IPS DF 6.9 (cell line): ENCODE measurements at regions not wholly inside any gene's neighbourhood (a gene's known extent, or its start where the extent isn't known, plus 50 kb on each side); places are given as distances from the start of the nearest gene placed in this dataset.

Experiments used
- DNase-seq: peaks from one replicate; pipeline ENCODE4 v3.0.0-alpha.2; 2013; ENCODE audit warnings: low read depth, low spot score
- H3K27ac ChIP-seq: one replicate; pipeline ENCODE4 v1.5.1; 2013; ENCODE audit warnings: low read length, control low read depth
- H3K27me3 ChIP-seq: 2 replicates; pipeline ENCODE4 v1.6.1; 2013; ENCODE audit warnings: mild to moderate bottlenecking, low read length; ENCODE audit not compliant: control insufficient read depth, insufficient read depth
- H3K36me3 ChIP-seq: 2 replicates; pipeline ENCODE4 v1.6.1; 2013; ENCODE audit warnings: low read length; ENCODE audit not compliant: control insufficient read depth, insufficient read depth
- H3K4me1 ChIP-seq: 2 replicates; pipeline ENCODE4 v1.6.1; 2013; ENCODE audit warnings: low read length; ENCODE audit not compliant: control insufficient read depth, insufficient read depth
- H3K4me3 ChIP-seq: 2 replicates; pipeline ENCODE4 v1.5.1; 2013; ENCODE audit warnings: mild to moderate bottlenecking, low read length
- H3K9me3 ChIP-seq: 2 replicates; pipeline ENCODE4 v1.6.1; 2013; ENCODE audit warnings: low read length, inconsistent platforms; ENCODE audit not compliant: control insufficient read depth, insufficient read depth
- WGBS: extraction: QIAGEN DNeasy Blood & Tissue Kit; methylation state at CpG from one replicate; pipeline ENCODE4 v1.1.7; 2013; ENCODE audit warnings: mixed read lengths, missing lambda C conversion rate; ENCODE audit not compliant: insufficient read length, insufficient coverage; 5-methylcytosine and 5-hydroxymethylcytosine counted together

- no peaks in the 10 kb centered on the region for H3K4me1 ChIP-seq
- WGBS = no CpG with 5 or more reads among the region's 9 CpGs
- H3K27me3 ChIP-seq = no peaks in the 10 kb centered on the region
- DNase-seq = no peak
- no peak overlapping the region for H3K27ac ChIP-seq
- no peaks in the 10 kb centered on the region for H3K36me3 ChIP-seq
- no peaks in the 10 kb centered on the region for H3K9me3 ChIP-seq
- H3K4me3 ChIP-seq = no peak overlapping the region
Observed at GRCh38 chr2:173828189-173829142, 136.7 kb downstream of the SP3 start.

GRCh38 chr2:173829727-173830126 lies 135.4 kb downstream of the SP3 start:
- Histone ChIP-seq H3K4me3 (no peak overlapping the region), H3K4me1 (no peaks in the 10 kb centered on the region), H3K9me3 (no peaks in the 10 kb centered on the region), H3K27me3 (no peaks in the 10 kb centered on the region), H3K36me3 (no peaks in the 10 kb centered on the region), H3K27ac (no peak overlapping the region)
- WGBS = no CpG with 5 or more reads among the region's 4 CpGs
- DNase-seq = no peak

- Histone ChIP-seq H3K27ac (no peak overlapping the region), H3K36me3 (no peaks in the 10 kb centered on the region), H3K27me3 (no peaks in the 10 kb centered on the region), H3K4me3 (no peak overlapping the region), H3K4me1 (no peaks in the 10 kb centered on the region), H3K9me3 (no peaks in the 10 kb centered on the region)
- no CpG with 5 or more reads among the region's 4 CpGs for WGBS
- DNase-seq = no peak
Observed at GRCh38 chr2:173830170-173830569, 135.0 kb downstream of the SP3 start.

- Histone ChIP-seq H3K4me1 (no peaks in the 10 kb centered on the region), H3K9me3 (no peaks in the 10 kb centered on the region), H3K36me3 (no peaks in the 10 kb centered on the region), H3K27me3 (no peaks in the 10 kb centered on the region), H3K4me3 (no peak overlapping the region), H3K27ac (no peak overlapping the region)
- DNase-seq = no peak
- WGBS = no CpG with 5 or more reads among the region's 11 CpGs
Observed at GRCh38 chr2:173831312-173832229, 133.6 kb downstream of the SP3 start.

- WGBS = no CpG with 5 or more reads among the region's 2 CpGs
- no peaks in the 10 kb centered on the region for H3K4me1 ChIP-seq
- no peaks in the 10 kb centered on the region for H3K9me3 ChIP-seq
- no peak overlapping the region for H3K4me3 ChIP-seq
- no peaks in the 10 kb centered on the region for H3K27me3 ChIP-seq
- DNase-seq = no peak
- H3K27ac ChIP-seq = no peak overlapping the region
- H3K36me3 ChIP-seq = no peaks in the 10 kb centered on the region
Observed at GRCh38 chr2:173834141-173834540, 131.0 kb downstream of the SP3 start.

- H3K27me3 ChIP-seq = no peaks in the 10 kb centered on the region
- no peaks in the 10 kb centered on the region for H3K36me3 ChIP-seq
- no peaks in the 10 kb centered on the region for H3K4me1 ChIP-seq
- no peak for DNase-seq
- no CpG with 5 or more reads among the region's 2 CpGs for WGBS
- H3K4me3 ChIP-seq = no peak overlapping the region
- no peak overlapping the region for H3K27ac ChIP-seq
- H3K9me3 ChIP-seq = no peaks in the 10 kb centered on the region
Observed at GRCh38 chr2:173835726-173836125, 129.4 kb downstream of the SP3 start.

GRCh38 chr2:173841110-173841509 lies 124.1 kb downstream of the SP3 start:
- Histone ChIP-seq H3K27ac (no peak overlapping the region), H3K4me3 (no peak overlapping the region), H3K9me3 (no peaks in the 10 kb centered on the region), H3K27me3 (no peaks in the 10 kb centered on the region), H3K4me1 (no peaks in the 10 kb centered on the region), H3K36me3 (no peaks in the 10 kb centered on the region)
- DNase-seq = no peak

GRCh38 chr2:173843526-173843925 lies 121.6 kb downstream of the SP3 start:
- Histone ChIP-seq H3K27ac (no peak overlapping the region), H3K4me1 (no peaks in the 10 kb centered on the region), H3K9me3 (no peaks in the 10 kb centered on the region), H3K27me3 (no peaks in the 10 kb centered on the region), H3K36me3 (no peaks in the 10 kb centered on the region), H3K4me3 (no peak overlapping the region)
- no peak for DNase-seq
- no CpG with 5 or more reads among the region's 6 CpGs for WGBS

GRCh38 chr2:173851141-173851641 lies 114.0 kb downstream of the SP3 start:
- no peaks in the 10 kb centered on the region; the same call in 1 of the 2 replicates for H3K27me3 ChIP-seq
- H3K4me3 ChIP-seq = no peak overlapping the region
- H3K27ac ChIP-seq = no peak overlapping the region
- DNase-seq = no peak
- no peaks in the 10 kb centered on the region for H3K4me1 ChIP-seq
- H3K36me3 ChIP-seq = no peaks in the 10 kb centered on the region
- H3K9me3 ChIP-seq = no peaks in the 10 kb centered on the region
- WGBS = no CpG with 5 or more reads among the region's 9 CpGs

GRCh38 chr2:173854141-173854540 lies 111.0 kb downstream of the SP3 start:
- Histone ChIP-seq H3K36me3 (no peaks in the 10 kb centered on the region), H3K27ac (no peak overlapping the region), H3K27me3 (no peaks in the 10 kb centered on the region; the same call in 1 of the 2 replicates), H3K4me1 (no peaks in the 10 kb centered on the region), H3K4me3 (no peak overlapping the region), H3K9me3 (no peaks in the 10 kb centered on the region; the same call in 1 of the 2 replicates)
- no peak for DNase-seq
- no CpG with 5 or more reads among the region's 6 CpGs for WGBS
